Gastrocnemius medialis (tissue), 4 donors: ENCODE measurements at regions not wholly inside any gene's neighbourhood (a gene's known extent, or its start where the extent isn't known, plus 50 kb on each side); places are given as distances from the start of the nearest gene placed in this dataset.

Source experiments
- CTCF ChIP-seq, 5 experiments: fragments of 450-650 bp in 3 of 5; fragments of 200-600 bp in 2 of 5; sonication (generic) in 2 of 5; IDR thresholded peaks in 4 of 5; conservative IDR thresholded peaks in 1 of 5; 1 replicate in 4 of 5; 2 replicates in 1 of 5; pipeline ENCODE4 v1.5.1; 2016 to 2019; ENCODE audit warnings: antibody characterized with exemption in 5 of 5, mild to moderate bottlenecking in 3 of 5, moderate library complexity in 3 of 5
- POLR2A ChIP-seq, 2 donors: fragments of 450-650 bp; IDR thresholded peaks; one replicate each; pipeline ENCODE4 v1.6.1; 2017; ENCODE audit warnings: antibody characterized with exemption in 2 of 2, mild to moderate bottlenecking in 2 of 2, moderate library complexity in 2 of 2

- TF ChIP-seq CTCF (IDR thresholded peaks at IDR 0.05 in 4 of 5, conservative IDR thresholded peaks at IDR 0.05 in 1 of 5) (no peak), POLR2A (IDR thresholded peaks at IDR 0.05) (no peak)
Observed at GRCh38 chrX:5716666-5717065, 512.0 kb downstream of the NLGN4X start.
